B cell (primary cell): ENCODE measurements at regions not wholly inside any gene's neighbourhood (a gene's known extent, or its start where the extent isn't known, plus 50 kb on each side); places are given as distances from the start of the nearest gene placed in this dataset.

Source experiments
- ATAC-seq: fragments of 200-7000 bp; cut with Tn5 transposase; one replicate; pipeline ENCODE4 v1.10.0; 2021; ENCODE audit warnings: low read depth, mild to moderate bottlenecking, moderate number of reproducible peaks, moderate library complexity
- CTCF ChIA-PET: fragments of 350-600 bp; sonication (Branson Sonifier 250); formaldehyde crosslinking; loops from one replicate; lab custom pipeline; 2021; ENCODE audit warnings: antibody characterized with exemption, inconsistent platforms; lab: Charles Lee
- POLR2A ChIA-PET: fragments of 350-600 bp; sonication (Branson Sonifier 250); formaldehyde crosslinking; loops from one replicate; lab custom pipeline; 2021; ENCODE audit warnings: antibody characterized with exemption; lab: Charles Lee
- DNase-seq: peaks from one replicate; pipeline ENCODE4 v3.0.0; 2013
- H2AFZ ChIP-seq: 2 replicates; pipeline ENCODE4 v1.6.1; 2012; ENCODE audit warnings: mild to moderate bottlenecking, low read depth, low read length; ENCODE audit not compliant: insufficient read depth, poor library complexity, severe bottlenecking
- H3K27ac ChIP-seq, 2 donors: 1 replicate in 1 of 2; 2 replicates in 1 of 2; pipeline ENCODE4 v1.5.1; 2012 to 2013; ENCODE audit warnings: low read length in 2 of 2, mild to moderate bottlenecking in 2 of 2, moderate library complexity in 1 of 2
- H3K27me3 ChIP-seq, 4 experiments: fragments of 200-600 bp in 1 of 4; sonication (generic) in 1 of 4; replicated peaks in 1 of 4; 1 replicate in 2 of 4; 2 replicates in 2 of 4; pipeline versions ENCODE4 v1.6.1 to v1.7.0; 2013 to 2016; ENCODE audit warnings: low read length in 3 of 4, mild to moderate bottlenecking in 2 of 4, mixed read lengths in 1 of 4, moderate library complexity in 1 of 4; ENCODE audit not compliant: insufficient read depth in 4 of 4, control insufficient read depth in 3 of 4; ENCODE audit errors: control extremely low read depth in 1 of 4
- H3K36me3 ChIP-seq, 2 experiments: replicated peaks in 1 of 2; 1 replicate in 1 of 2; 2 replicates in 1 of 2; pipeline versions ENCODE4 v1.6.1 to v1.7.1; 2013; ENCODE audit warnings: low read length in 1 of 2; ENCODE audit not compliant: insufficient read depth in 2 of 2, control insufficient read depth in 1 of 2; ENCODE audit errors: control extremely low read depth in 1 of 2, extremely low read depth in 1 of 2
- H3K4me1 ChIP-seq, 2 donors: fragments of 200-600 bp in 1 of 2; sonication (generic) in 1 of 2; 1 replicate in 1 of 2; 2 replicates in 1 of 2; pipeline versions ENCODE4 v1.5.1 to v1.6.1; 2013 to 2017; ENCODE audit warnings: low read length in 2 of 2; ENCODE audit not compliant: control insufficient read depth in 2 of 2, insufficient read depth in 2 of 2
- H3K4me2 ChIP-seq: replicated peaks from 2 replicates; pipeline ENCODE3; 2012; ENCODE audit warnings: mild to moderate bottlenecking, low read depth, low read length; ENCODE audit not compliant: poor library complexity, severe bottlenecking
- H3K4me3 ChIP-seq, 5 experiments: fragments of 200-600 bp in 1 of 5; sonication (generic) in 1 of 5; 1 replicate in 3 of 5; 2 replicates in 2 of 5; pipeline versions ENCODE4 v1.5.1 to v1.7.0; 2011 to 2016; ENCODE audit warnings: low read length in 4 of 5, mild to moderate bottlenecking in 4 of 5, low read depth in 2 of 5, control low read depth in 1 of 5, moderate library complexity in 1 of 5; ENCODE audit not compliant: insufficient read depth in 1 of 5; ENCODE audit errors: control extremely low read depth in 1 of 5, extremely low read depth in 1 of 5
- H3K79me2 ChIP-seq: fragments of 200-600 bp; sonication (generic); one replicate; pipeline ENCODE4 v1.6.0; 2016; ENCODE audit warnings: low read length; ENCODE audit not compliant: control insufficient read depth, insufficient read depth
- H3K9ac ChIP-seq: fragments of 200-600 bp; sonication (generic); 2 replicates; pipeline ENCODE4 v1.6.1; 2017; ENCODE audit warnings: mild to moderate bottlenecking, low read length, moderate library complexity
- H3K9me3 ChIP-seq, 3 donors: one replicate each; pipeline versions ENCODE4 v1.6.1 to v1.7.1; 2013; ENCODE audit warnings: low read length in 2 of 3; ENCODE audit not compliant: control insufficient read depth in 2 of 3, insufficient read depth in 1 of 3; ENCODE audit errors: control extremely low read depth in 1 of 3
- H4K20me1 ChIP-seq: 2 replicates; pipeline ENCODE4 v1.6.0; 2012; ENCODE audit warnings: mild to moderate bottlenecking, low read length; ENCODE audit not compliant: insufficient read depth, control insufficient read depth, poor library complexity, severe bottlenecking
- H3K27ac Mint-ChIP-seq: one replicate; pipeline ENCODE4 v1.8.0; 2021; ENCODE audit warnings: mixed read lengths
- H3K27me3 Mint-ChIP-seq: one replicate; pipeline ENCODE4 v1.8.0; 2021; ENCODE audit warnings: mixed read lengths
- H3K4me1 Mint-ChIP-seq: one replicate; pipeline ENCODE4 v1.8.0; 2021; ENCODE audit warnings: mixed read lengths
- H3K4me3 Mint-ChIP-seq: one replicate; pipeline ENCODE4 v1.8.0; 2021; ENCODE audit warnings: mixed read lengths
- H3K9me3 Mint-ChIP-seq: one replicate; pipeline ENCODE4 v1.8.0; 2022; ENCODE audit warnings: mixed read lengths; ENCODE audit not compliant: insufficient read depth
- CTCF ChIP-seq: fragments of 200-600 bp; IDR thresholded peaks from one replicate; pipeline ENCODE4 v1.8.0; 2022; ENCODE audit warnings: antibody characterized with exemption, mild to moderate bottlenecking
- EZH2 ChIP-seq: IDR thresholded peaks from 2 replicates; pipeline ENCODE4 v1.6.1; 2012; ENCODE audit warnings: borderline replicate concordance, low read depth, mild to moderate bottlenecking, moderate library complexity, low read length; ENCODE audit not compliant: insufficient read depth, poor library complexity, severe bottlenecking
- WGBS: methylation state at CpG from one replicate; pipeline ENCODE4 v1.1.5; 2013; ENCODE audit warnings: missing lambda C conversion rate; ENCODE audit not compliant: insufficient coverage; 5-methylcytosine and 5-hydroxymethylcytosine counted together
- intact Hi-C: fragments of 100-400 bp; cut with micrococcal nuclease; formaldehyde crosslinking; loops from one replicate; pipeline ENCODE4 v1.10.0; 2022

- DNase-seq (no peak), ATAC-seq (no peak)
- POLR2A ChIA-PET: interaction anchor here (0.8 kb wide), 1 partner anchor 9 kb away, joined by 3 read pairs; no protein-coding TSS in a partner anchor
- no peak overlapping the region for H3K4me2 ChIP-seq
- Mint-ChIP-seq H3K4me3 (no peak overlapping the region), H3K4me1 (peaks cover 6% of the 10 kb centered on the region), H3K27me3 (no peaks in the 10 kb centered on the region), H3K9me3 (no peaks in the 10 kb centered on the region), H3K27ac (no peak overlapping the region)
- peaks cover 0 to 6% (median 0%) of the 10 kb centered on the region in 3 donors for H3K9me3 ChIP-seq
- no peak overlapping the region for H2AFZ ChIP-seq
- no peak overlapping the region for H3K4me3 ChIP-seq
- H3K9ac ChIP-seq: no peak overlapping the region
- no peaks in the 10 kb centered on the region for H3K36me3 ChIP-seq
- no peaks in the 10 kb centered on the region for H3K79me2 ChIP-seq
- TF ChIP-seq CTCF: no peak
- no peak for TF ChIP-seq EZH2
- no peaks in the 10 kb centered on the region for H4K20me1 ChIP-seq
- intact Hi-C loops: no loop called here
- WGBS: no CpG with 5 or more reads among the region's 2 CpGs
- H3K4me1 ChIP-seq: peaks cover 0 to 7% of the 10 kb centered on the region in 2 donors
- H3K27me3 ChIP-seq: no peaks in the 10 kb centered on the region
- no peak overlapping the region for H3K27ac ChIP-seq
- CTCF ChIA-PET: no interaction called here
Measured at GRCh38 chr12:46445551-46446235, 73.1 kb upstream of the SLC38A2 start.

DNA sequence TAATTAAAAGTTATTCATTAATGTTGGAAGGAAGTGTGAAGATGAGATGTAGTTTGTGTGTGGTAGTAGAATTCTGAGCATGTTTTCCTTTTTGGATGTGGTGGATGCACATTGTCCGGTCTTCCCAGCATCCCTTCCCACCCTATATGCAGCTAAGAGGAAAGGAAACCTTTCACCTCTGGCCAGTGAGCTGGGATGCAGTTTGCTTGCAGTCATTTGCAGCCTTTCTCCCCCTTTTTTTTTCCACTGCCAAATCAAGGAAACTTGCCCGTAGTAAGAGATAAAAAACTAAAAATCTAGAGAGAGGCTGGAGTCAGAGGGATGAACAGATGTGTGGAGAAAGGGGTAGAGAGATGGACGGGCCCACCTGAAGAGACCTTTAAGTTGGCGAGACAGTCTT, 72.5 kb upstream of the SLC38A2 start:
- no peak overlapping the region for H3K4me2 ChIP-seq
- no peaks in the 10 kb centered on the region for H3K79me2 ChIP-seq
- WGBS: no CpG with 5 or more reads among the region's 4 CpGs
- DNase-seq (no peak), ATAC-seq (no peak)
- peaks cover 0 to 2% of the 10 kb centered on the region in 2 donors for H3K4me1 ChIP-seq
- TF ChIP-seq CTCF (no peak), EZH2 (no peak)
- no peak overlapping the region for H3K4me3 ChIP-seq
- no peaks in the 10 kb centered on the region for H4K20me1 ChIP-seq
- H3K27ac ChIP-seq: no peak overlapping the region
- Mint-ChIP-seq H3K27ac (no peak overlapping the region), H3K4me1 (peaks cover 4% of the 10 kb centered on the region), H3K9me3 (no peaks in the 10 kb centered on the region), H3K4me3 (no peak overlapping the region), H3K27me3 (no peaks in the 10 kb centered on the region)
- H3K9me3 ChIP-seq: peaks cover 0 to 6% (median 0%) of the 10 kb centered on the region in 3 donors
- H3K9ac ChIP-seq: no peak overlapping the region
- H3K27me3 ChIP-seq: no peaks in the 10 kb centered on the region
- POLR2A ChIA-PET: no interaction called here
- CTCF ChIA-PET: interaction anchor here (0.7 to 1.3 kb wide), 2 partner anchors 71 to 320 kb away, joined by 3 read pairs; no protein-coding TSS in a partner anchor
- intact Hi-C loops: no loop called here
- H2AFZ ChIP-seq: no peak overlapping the region
- no peaks in the 10 kb centered on the region for H3K36me3 ChIP-seq
